ENCODE measurements at regions not wholly inside any gene's neighbourhood (a gene's known extent, or its start where the extent isn't known, plus 50 kb on each side); places are given as distances from the start of the nearest gene placed in this dataset.

DNA sequence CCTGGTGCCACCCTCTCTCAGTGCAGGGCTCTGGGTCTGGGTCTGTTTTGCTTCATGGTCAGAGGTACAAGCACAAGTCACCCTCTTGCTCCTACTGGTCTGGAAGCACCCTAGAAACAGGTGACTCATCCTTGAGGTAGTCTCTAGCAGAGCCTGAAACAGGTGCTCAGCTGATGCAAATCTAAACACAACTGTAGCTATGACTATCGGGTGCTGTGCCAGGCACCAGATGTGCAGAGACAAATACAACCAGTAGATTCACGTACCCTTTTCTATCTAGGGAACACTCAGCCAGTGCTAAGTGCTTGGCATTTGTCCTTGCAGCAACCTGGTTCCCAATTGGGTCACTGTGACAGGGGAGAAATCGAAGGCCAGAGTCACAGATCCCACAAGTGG is 140.9 kb upstream of the MYCN start:
- in situ Hi-C loops (cut with MboI; ENCODE audit: low pct_unique_long_range_greater_than_20kb in 2 of 9, low sequenced_read_pairs in 9 of 9, unreplicated experiment in 9 of 9), result no loop called here
- Histone ChIP-seq H3K27ac (no peak overlapping the region), H3K4me1 (replicated peaks in 1 of 2) (peaks cover 0 to 7% of the 10 kb centered on the region in 2 donors), H3K4me3 (no peak overlapping the region)
- 0 to 100% (median 70%) methylated on average over 1 to 3 of the region's 3 CpGs; no CpG with 5 or more reads in 4 of the 10 experiments for WGBS, 10 experiments
- ATAC-seq (replicated peaks in 6 of 8), result no peak

DNA sequence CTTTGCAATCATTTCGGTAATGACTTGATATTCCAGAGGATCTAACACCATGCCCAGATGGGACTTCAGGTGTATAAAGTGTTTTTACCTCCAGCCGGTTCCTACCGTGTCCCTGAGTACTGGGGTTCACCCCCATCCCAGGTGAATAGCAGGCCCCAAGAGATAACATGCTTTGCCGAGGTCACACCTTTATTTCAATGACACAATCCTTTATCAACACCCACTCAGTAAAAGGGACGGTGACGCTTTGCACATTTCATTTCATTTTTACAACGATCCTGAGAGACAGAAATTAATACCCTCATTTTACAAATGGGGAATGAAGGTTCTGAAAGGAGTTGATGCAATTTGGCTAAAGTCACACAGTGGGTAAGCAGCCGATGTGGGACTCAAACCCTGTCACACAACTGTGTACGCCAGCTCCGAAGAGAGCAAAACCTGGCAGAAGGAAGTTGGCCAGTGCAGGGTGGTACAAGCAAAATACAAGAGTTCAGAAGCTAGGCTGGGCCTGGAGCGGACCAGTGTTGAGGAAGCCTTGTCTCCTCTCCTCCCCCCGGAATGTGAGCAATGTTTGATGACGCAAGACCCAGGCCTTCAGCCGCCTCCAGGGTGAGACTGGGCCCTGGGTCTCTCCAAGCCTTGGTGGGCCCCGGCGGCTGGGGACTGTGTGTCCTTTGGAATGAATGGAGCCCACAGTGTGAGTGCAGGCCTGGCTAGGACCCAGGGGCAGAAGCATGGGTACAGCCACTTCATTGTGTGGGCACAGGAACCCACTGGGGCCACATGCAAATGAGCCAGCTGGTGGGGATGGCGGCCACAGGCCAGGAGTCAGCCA is 139.6 kb upstream of the MYCN start:
- in situ Hi-C loops (cut with MboI; ENCODE audit: low pct_unique_long_range_greater_than_20kb in 2 of 9, low sequenced_read_pairs in 9 of 9, unreplicated experiment in 9 of 9), result no loop called here
- Histone ChIP-seq H3K4me1 (replicated peaks in 1 of 2) (peaks cover 0 to 7% of the 10 kb centered on the region in 2 donors), H3K27ac (no peak overlapping the region), H3K4me3 (no peak overlapping the region)
- no peak for ATAC-seq (replicated peaks in 6 of 8)
- WGBS, 10 experiments, result 64 to 100% (median 85%) methylated on average over 2 to 9 of the region's 17 CpGs

DNA sequence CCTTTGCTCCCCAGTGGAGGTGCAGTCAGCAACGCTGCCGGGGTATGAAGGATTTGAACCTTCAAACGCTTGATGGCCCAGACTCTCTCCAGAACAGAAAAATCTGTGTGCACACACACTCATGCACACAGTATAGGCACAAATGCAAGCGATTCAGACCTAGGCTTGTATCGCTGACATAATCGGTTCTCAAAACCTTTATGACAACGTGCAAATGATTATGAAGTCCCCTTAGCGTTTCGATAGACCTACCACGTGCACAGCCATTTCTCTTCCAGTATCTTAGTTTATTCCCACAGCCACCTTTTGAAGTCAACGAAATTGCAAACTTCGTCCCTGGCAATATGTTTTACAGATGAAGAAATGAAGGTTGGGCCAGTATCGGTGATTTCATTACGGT is 138.9 kb upstream of the MYCN start:
- no peak overlapping the region for H3K27ac ChIP-seq
- ATAC-seq (replicated peaks in 6 of 8), result no peak
- in situ Hi-C loops (cut with MboI; ENCODE audit: low pct_unique_long_range_greater_than_20kb in 2 of 9, low sequenced_read_pairs in 9 of 9, unreplicated experiment in 9 of 9), result no loop called here
- H3K4me3 ChIP-seq, result no peak overlapping the region
- peaks cover under 1 to 7% of the 10 kb centered on the region in 2 donors for H3K4me1 ChIP-seq (replicated peaks in 1 of 2)
- 60 to 95% (median 93%) methylated on average over 2 to 12 of the region's 14 CpGs; no CpG with 5 or more reads in 2 of the 10 experiments for WGBS, 10 experiments

DNA sequence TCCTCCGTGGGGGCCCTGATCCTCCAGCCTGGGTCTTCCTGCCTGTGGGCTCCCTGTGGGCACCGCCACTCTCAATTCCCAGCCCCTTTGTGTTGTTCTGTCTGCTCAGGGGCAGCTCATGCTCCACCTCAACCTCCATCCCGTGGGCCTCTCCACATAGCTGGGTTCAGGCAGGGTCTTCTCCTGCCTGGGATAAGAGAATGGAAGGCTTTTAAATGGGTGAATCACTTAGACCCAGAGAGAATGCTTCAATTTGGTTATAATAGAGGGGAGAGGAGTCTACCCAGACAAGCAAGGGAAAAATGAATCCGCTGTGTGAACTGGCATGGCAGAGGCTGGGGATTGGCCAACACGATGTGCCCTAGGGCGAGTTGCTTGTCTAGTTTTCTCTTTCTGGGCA is 138.4 kb upstream of the MYCN start:
- in situ Hi-C loops (cut with MboI; ENCODE audit: low pct_unique_long_range_greater_than_20kb in 2 of 9, low sequenced_read_pairs in 9 of 9, unreplicated experiment in 9 of 9), result no loop called here
- H3K4me1 ChIP-seq (replicated peaks in 1 of 2), result peaks cover 3 to 7% of the 10 kb centered on the region in 2 donors
- H3K27ac ChIP-seq, result no peak overlapping the region
- 0 to 96% (median 82%) methylated on average over 1 to 5 of the region's 6 CpGs; no CpG with 5 or more reads in 3 of the 10 experiments for WGBS, 10 experiments
- ATAC-seq (replicated peaks in 6 of 8), result no peak
- no peak overlapping the region for H3K4me3 ChIP-seq

DNA sequence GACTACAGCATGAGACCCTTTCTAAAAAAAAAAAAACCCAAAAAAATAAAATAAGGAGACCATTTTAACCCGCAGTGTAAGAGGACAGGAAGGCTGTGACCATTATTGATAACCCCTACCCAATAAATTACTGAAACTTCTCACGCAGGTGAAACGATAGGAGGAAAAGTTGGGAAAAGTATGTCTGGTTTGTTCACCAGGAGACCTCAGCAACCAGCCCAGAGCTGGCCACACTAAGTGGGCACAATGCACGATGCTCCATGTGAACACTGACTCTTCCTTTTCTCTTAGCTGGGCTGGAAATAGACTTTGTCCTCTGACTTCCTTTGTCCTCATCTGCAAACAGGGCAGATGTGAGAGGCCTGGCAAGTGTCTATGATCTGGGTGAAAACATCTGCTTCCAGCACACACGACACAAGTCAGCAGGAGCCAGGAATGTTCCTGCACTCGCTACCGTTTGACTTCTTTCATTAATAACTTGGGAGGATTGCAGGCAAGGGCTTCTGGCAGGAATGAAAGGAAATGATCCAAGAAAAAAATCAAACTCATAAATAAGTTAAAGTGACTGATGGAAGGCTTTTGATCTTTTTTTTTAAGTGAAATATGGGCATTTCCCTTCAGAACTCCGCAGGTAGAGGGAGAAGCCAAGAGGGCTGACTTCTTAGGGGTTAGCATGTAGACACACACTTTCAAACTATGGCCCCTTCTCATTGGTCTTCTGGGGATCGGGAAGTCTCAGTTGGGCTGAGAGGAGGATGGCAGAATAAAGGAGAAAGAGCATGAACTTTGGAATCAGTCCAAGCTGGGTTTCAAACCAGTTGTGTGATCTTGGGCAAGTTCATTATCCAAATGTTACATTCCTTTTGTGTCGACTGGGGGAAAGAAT is 137.4 kb upstream of the MYCN start:
- 4 to 91% (median 67%) methylated on average over 3 to 7 of the region's 10 CpGs; no CpG with 5 or more reads in 1 of the 10 experiments for WGBS, 10 experiments
- H3K4me1 ChIP-seq (replicated peaks in 1 of 2), result peaks cover 3 to 7% of the 10 kb centered on the region in 2 donors
- no peak overlapping the region for H3K27ac ChIP-seq
- no peak for ATAC-seq (replicated peaks in 6 of 8)
- in situ Hi-C loops (cut with MboI; ENCODE audit: low pct_unique_long_range_greater_than_20kb in 2 of 9, low sequenced_read_pairs in 9 of 9, unreplicated experiment in 9 of 9), result no loop called here
- H3K4me3 ChIP-seq, result no peak overlapping the region

DNA sequence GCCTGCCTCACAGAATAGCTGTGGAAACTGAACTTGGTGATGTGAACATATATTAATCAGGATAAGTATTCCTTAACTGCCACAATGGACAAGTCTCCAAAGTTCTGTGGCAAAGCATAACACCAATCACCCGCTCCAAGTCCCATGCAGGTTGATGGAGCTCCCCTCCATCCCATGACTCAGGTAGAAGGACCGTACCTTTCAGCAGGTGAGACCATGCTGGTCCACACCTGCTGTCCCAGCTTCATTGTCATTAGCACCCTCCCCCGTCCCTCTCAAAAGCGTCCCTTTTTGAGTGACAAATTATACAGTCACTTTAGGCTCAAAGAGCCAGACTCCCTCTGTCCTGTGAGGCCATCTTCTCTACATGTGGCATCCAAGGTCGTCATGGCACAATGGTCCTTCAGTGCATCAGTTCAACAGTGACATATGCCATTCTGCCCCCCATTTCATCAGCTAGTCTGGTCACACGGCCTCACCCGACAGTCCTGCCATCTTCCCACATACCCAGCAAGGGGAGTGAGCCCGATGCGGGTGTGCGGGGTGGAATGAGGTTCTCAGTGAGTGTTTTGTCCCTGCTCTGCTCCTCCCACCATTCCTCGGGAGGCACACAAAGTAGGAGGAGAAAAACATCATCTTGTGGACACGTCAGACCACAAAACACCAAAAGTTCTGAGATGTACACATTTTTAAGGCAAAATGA is 136.7 kb upstream of the MYCN start:
- 21 to 100% (median 92%) methylated on average over 1 to 6 of the region's 12 CpGs; no CpG with 5 or more reads in 1 of the 10 experiments for WGBS, 10 experiments
- Histone ChIP-seq H3K4me1 (replicated peaks in 1 of 2) (peaks cover 3 to 7% of the 10 kb centered on the region in 2 donors), H3K4me3 (no peak overlapping the region), H3K27ac (no peak overlapping the region)
- ATAC-seq (replicated peaks in 6 of 8), result peak in 1 of 8 experiments; percentile 25
- in situ Hi-C loops (cut with MboI; ENCODE audit: low pct_unique_long_range_greater_than_20kb in 2 of 9, low sequenced_read_pairs in 9 of 9, unreplicated experiment in 9 of 9), result no loop called here

DNA sequence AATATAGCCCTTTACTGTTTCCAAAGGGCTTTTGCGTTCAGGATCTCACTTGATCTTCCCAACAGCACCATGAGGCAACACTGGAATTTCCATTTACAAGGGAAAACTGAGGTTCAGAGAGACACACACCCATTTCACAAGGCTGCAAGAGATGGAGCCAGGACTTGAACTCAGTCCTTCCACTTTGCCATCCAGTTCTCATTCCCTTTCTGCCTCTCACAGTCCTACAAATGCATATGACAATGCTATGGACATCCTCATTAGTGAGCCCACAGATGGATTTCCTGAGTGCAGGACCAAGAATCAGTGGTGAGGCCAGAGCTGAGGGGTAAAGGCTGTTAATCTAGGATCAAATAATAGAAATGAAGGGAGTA is 136.1 kb upstream of the MYCN start:
- Histone ChIP-seq H3K4me3 (no peak overlapping the region), H3K4me1 (replicated peaks in 1 of 2) (peaks cover 6 to 12% of the 10 kb centered on the region in 2 donors), H3K27ac (no peak overlapping the region)
- in situ Hi-C loops (cut with MboI; ENCODE audit: low pct_unique_long_range_greater_than_20kb in 2 of 9, low sequenced_read_pairs in 9 of 9, unreplicated experiment in 9 of 9), result no loop called here
- ATAC-seq (replicated peaks in 6 of 8), result no peak
- 60 to 100% (median 67%) methylated on average over 1 of the region's 1 CpG; no CpG with 5 or more reads in 7 of the 10 experiments for WGBS, 10 experiments

DNA sequence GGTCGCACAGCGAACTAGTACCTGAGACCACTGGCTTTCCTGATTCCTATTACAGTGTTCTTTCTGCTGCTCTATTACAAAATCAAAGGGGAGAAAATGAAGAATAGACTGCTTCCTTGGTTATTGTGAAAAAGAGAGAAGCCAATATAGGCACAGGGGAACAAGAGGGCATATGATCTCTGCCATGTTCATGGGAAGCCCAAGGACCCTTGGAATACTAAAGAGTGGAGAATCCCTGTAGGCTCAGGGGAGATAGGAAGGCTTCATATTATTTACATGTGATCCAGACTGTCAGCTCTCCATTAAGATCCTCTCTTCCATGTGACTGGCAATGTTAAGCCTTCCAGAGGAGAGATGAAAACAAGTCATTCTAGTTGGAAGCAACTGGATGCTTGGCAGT is 135.7 kb upstream of the MYCN start:
- 63 to 100% (median 100%) methylated on average over 2 of the region's 2 CpGs; no CpG with 5 or more reads in 6 of the 10 experiments for WGBS, 10 experiments
- Histone ChIP-seq H3K4me3 (no peak overlapping the region), H3K27ac (no peak overlapping the region), H3K4me1 (replicated peaks in 1 of 2) (peaks cover 11 to 16% of the 10 kb centered on the region in 2 donors)
- in situ Hi-C loops (cut with MboI; ENCODE audit: low pct_unique_long_range_greater_than_20kb in 2 of 9, low sequenced_read_pairs in 9 of 9, unreplicated experiment in 9 of 9), result no loop called here
- ATAC-seq (replicated peaks in 6 of 8), result no peak

DNA sequence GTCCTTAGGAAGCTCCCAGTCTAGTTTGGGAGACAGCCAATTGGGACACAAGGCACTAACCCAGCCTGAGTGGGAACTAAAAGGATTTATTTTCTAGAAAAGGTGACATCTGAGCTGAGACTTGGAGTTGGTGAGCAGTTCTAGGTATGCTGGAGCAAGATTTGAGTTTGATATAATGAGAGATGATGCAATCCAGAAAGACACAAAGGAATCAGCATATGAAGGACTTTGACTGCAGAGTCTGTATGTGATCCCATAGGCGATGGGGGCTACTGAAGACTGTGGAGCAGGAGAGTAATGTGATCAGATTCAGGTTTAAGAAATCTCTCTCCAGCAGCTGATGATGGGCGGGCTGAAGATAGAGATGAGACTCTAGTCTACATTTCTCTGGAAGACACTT is 135.1 kb upstream of the MYCN start:
- Histone ChIP-seq H3K4me1 (replicated peaks in 1 of 2) (peaks cover 15 to 21% of the 10 kb centered on the region in 2 donors), H3K27ac (no peak overlapping the region), H3K4me3 (no peak overlapping the region)
- 14 to 88% (median 60%) methylated on average over 1 to 2 of the region's 2 CpGs; no CpG with 5 or more reads in 5 of the 10 experiments for WGBS, 10 experiments
- ATAC-seq (replicated peaks in 6 of 8), result no peak
- in situ Hi-C loops (cut with MboI; ENCODE audit: low pct_unique_long_range_greater_than_20kb in 2 of 9, low sequenced_read_pairs in 9 of 9, unreplicated experiment in 9 of 9), result no loop called here

DNA sequence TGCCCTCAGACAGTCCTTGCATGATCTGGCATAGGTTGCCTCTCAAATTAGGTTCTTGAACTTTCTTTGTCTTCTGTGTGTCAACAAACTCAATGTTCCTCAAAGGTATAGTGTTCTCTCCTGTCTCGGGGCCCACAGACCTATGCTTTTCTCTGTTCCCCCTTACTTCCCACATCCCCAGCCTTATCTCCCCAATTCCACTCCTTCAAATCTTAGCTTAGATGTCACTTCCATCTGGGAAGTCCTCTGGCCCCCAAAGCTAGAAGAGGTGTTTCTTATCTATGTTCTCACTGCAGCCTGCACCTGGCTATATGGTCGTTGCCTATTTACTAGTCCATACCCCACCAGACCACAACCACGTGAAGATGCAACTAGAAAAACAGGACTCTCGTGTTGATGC is 134.6 kb upstream of the MYCN start:
- Histone ChIP-seq H3K27ac (no peak overlapping the region), H3K4me3 (no peak overlapping the region), H3K4me1 (replicated peaks in 1 of 2) (peaks cover 15 to 22% of the 10 kb centered on the region in 2 donors)
- in situ Hi-C loops (cut with MboI; ENCODE audit: low pct_unique_long_range_greater_than_20kb in 2 of 9, low sequenced_read_pairs in 9 of 9, unreplicated experiment in 9 of 9), result no loop called here
- no peak for ATAC-seq (replicated peaks in 6 of 8)
- WGBS, 10 experiments, result 0 to 90% (median 43%) methylated on average over 1 to 4 of the region's 4 CpGs; no CpG with 5 or more reads in 4 of the 10 experiments

DNA sequence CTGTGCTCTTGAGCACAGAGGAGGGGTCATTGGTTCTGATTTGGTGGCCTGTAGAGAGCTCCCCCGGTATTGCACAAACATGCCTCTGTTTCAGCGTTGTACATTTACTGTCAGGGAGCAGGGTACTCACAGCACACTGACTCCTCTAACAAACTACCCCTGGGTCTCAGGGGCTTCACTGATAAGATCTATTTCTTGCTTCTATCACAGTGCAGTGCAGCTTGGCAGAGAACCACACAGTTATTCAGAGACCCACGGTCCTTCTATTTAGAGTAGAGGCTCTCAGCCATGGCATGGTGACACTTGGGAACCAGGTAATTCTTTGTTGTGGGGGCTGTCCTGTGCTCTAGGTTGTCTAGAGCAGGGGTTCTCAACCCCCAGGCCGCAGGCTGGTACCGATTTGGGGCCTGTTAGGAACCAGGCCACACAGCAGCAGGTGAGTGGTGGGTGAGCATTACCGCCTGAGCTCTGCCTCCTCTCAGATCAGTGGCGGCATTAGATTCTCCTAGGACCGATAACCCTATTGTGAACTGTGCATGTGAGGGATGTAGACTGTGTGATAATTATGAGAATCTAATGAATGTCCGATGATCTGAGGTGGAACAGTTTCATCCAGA is 133.4 kb upstream of the MYCN start:
- 33 to 100% (median 79%) methylated on average over 1 to 4 of the region's 9 CpGs; no CpG with 5 or more reads in 4 of the 10 experiments for WGBS, 10 experiments

DNA sequence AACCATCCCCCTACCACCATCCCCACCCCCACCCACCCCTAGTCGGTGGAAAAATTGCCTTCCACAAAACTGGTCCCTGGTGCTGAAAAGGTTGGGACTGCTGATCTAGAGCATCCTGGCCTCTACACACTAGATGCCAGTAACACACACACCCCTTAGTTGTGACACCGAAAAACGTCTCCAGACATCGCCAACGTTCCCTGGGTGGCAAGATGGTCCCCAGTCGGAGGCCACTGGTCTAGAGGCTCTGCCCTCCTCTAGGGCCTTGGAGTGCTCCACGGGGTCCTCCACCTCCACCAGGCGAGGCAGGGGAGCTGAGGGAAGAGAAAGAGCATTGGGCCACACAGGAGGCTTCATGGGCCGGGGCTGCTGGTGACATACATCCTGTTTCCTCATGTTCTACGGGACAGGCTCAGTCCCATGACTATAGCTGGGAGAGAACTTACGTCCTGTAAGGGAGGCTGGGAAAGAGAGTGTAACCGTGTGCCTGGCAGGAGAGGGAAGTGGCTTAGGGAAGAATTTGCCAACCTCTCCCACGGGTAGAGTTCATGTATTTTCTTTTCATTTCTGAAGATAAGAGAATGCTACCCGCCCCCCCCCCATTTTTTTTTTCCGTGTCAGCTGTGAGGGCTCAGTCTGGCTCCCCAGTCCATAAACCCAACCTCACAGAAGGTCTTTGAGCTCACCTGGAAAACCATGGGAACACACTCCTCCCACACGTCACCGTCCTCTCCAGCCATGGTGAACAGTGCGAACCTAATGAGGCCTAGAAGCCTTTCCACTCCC is 132.7 kb upstream of the MYCN start:
- Histone ChIP-seq H3K4me3 (no peak overlapping the region), H3K4me1 (replicated peaks in 1 of 2) (peaks cover 15 to 24% of the 10 kb centered on the region in 2 donors), H3K27ac (no peak overlapping the region)
- WGBS, 10 experiments, result 29 to 100% (median 100%) methylated on average over 1 to 4 of the region's 18 CpGs; no CpG with 5 or more reads in 7 of the 10 experiments
- no peak for ATAC-seq (replicated peaks in 6 of 8)
- in situ Hi-C loops (cut with MboI; ENCODE audit: low pct_unique_long_range_greater_than_20kb in 2 of 9, low sequenced_read_pairs in 9 of 9, unreplicated experiment in 9 of 9), result no loop called here

More for the DNA sequence above, 133.4 kb upstream of the MYCN start:
- ATAC-seq (replicated peaks in 6 of 8), result peak in 1 of 8 experiments; percentile 49
- in situ Hi-C loops (cut with MboI; ENCODE audit: low pct_unique_long_range_greater_than_20kb in 2 of 9, low sequenced_read_pairs in 9 of 9, unreplicated experiment in 9 of 9), result no loop called here
- H3K4me3 ChIP-seq, result no peak overlapping the region
- H3K27ac ChIP-seq, result no peak overlapping the region
- H3K4me1 ChIP-seq (replicated peaks in 1 of 2), result peaks cover 15 to 22% of the 10 kb centered on the region in 2 donors

Data from motor neuron (in vitro differentiated cells).